K562 (cell line): ENCODE measurements at regions not wholly inside any gene's neighbourhood (a gene's known extent, or its start where the extent isn't known, plus 50 kb on each side); places are given as distances from the start of the nearest gene placed in this dataset.

ENCODE experiments used
- ATAC-seq: fragments of 200-7000 bp; cut with Tn5 transposase; 3 replicates; pipeline ENCODE4 v1.9.1; 2020; ENCODE audit warnings: moderate library complexity
- BruUV-seq: library from RNA; stranded (reverse); fragments of 400-500 nt; replicated peaks from 2 replicates; lab custom pipeline; 2021; lab: Mats Ljungman, UMichigan
- CTCF ChIA-PET: fragments of 300-600 bp; formaldehyde crosslinking; extraction: SDS; loops from one replicate; lab custom pipeline; 2021; ENCODE audit warnings: low intra/inter-chr PET ratio; lab: Yijun Ruan, JAX
- POLR2A ChIA-PET: fragments of 300-600, 350-650 bp; sonication (Branson Sonifier 250); formaldehyde crosslinking; extraction: SDS; loops from one replicate; lab custom pipeline; 2021; ENCODE audit warnings: antibody characterized with exemption, inconsistent platforms; lab: Yijun Ruan, JAX
- DNase-seq, 4 experiments: peaks; one replicate each; pipeline versions ENCODE4 v3.0.0 to v3.0.0-alpha.2; 2011 to 2018; ENCODE audit warnings: low spot score in 3 of 4, mixed read lengths in 3 of 4; ENCODE audit errors: extremely low read depth in 1 of 4
- FAIRE-seq: peaks from 2 replicates; lab custom pipeline; 2011; peaks lifted over from hg19 to GRCh38; lab: Jason Lieb, UNC
- H2AFZ ChIP-seq: 2 replicates; pipeline ENCODE4 v1.6.0; 2011; ENCODE audit warnings: low read depth, low read length, control low read depth, inconsistent platforms
- H3K27ac ChIP-seq: fragments of 200-600 bp; 3 replicates; pipeline ENCODE4 v1.8.0; 2011; ENCODE audit warnings: low read depth, mild to moderate bottlenecking, control low read depth, inconsistent platforms, low read length, moderate library complexity, mixed read lengths; ENCODE audit errors: extremely low read depth
- H3K27me3 ChIP-seq, 2 experiments: fragments of 300-600 bp in 1 of 2; 2 replicates in 1 of 2; 3 replicates in 1 of 2; pipeline versions ENCODE4 v1.6.0 to v1.8.0; 2011; ENCODE audit warnings: inconsistent platforms in 2 of 2, low read length in 2 of 2, mild to moderate bottlenecking in 1 of 2, mixed read lengths in 1 of 2, moderate library complexity in 1 of 2; ENCODE audit not compliant: control insufficient read depth in 2 of 2, insufficient read depth in 2 of 2
- H3K36me3 ChIP-seq: fragments of 300-600 bp; 3 replicates; pipeline ENCODE4 v1.8.0; 2011; ENCODE audit warnings: mild to moderate bottlenecking, low read length, inconsistent platforms; ENCODE audit not compliant: control insufficient read depth, insufficient read depth
- H3K4me1 ChIP-seq, 2 experiments: fragments of 200-600 bp in 1 of 2; replicated peaks in 1 of 2; 2 replicates in 1 of 2; 3 replicates in 1 of 2; pipeline versions ENCODE4 v1.5.1 to v1.8.0; 2011; ENCODE audit warnings: inconsistent platforms in 2 of 2, low read length in 2 of 2, mild to moderate bottlenecking in 1 of 2, mixed read lengths in 1 of 2, moderate library complexity in 1 of 2; ENCODE audit not compliant: control insufficient read depth in 2 of 2, insufficient read depth in 2 of 2
- H3K4me2 ChIP-seq: 2 replicates; pipeline ENCODE4 v1.6.1; 2011; ENCODE audit warnings: low read length, control low read depth, inconsistent platforms, mixed read lengths; ENCODE audit not compliant: insufficient read depth
- H3K4me3 ChIP-seq: fragments of 200-600 bp; sonication (generic), shearing (Covaris generic); 2 replicates; pipeline ENCODE4 v1.5.1; 2016; ENCODE audit warnings: control low read depth, inconsistent platforms
- H3K79me2 ChIP-seq: fragments of 200-600 bp; 3 replicates; pipeline ENCODE4 v1.8.0; 2011; ENCODE audit warnings: low read length, inconsistent platforms; ENCODE audit not compliant: control insufficient read depth, insufficient read depth
- H3K9ac ChIP-seq, 2 experiments: 2 replicates each; pipeline versions ENCODE4 v1.6.0 to v1.6.1; 2011; ENCODE audit warnings: low read depth in 2 of 2, low read length in 2 of 2, control low read depth in 1 of 2, inconsistent platforms in 1 of 2, mild to moderate bottlenecking in 1 of 2, mixed read lengths in 1 of 2; ENCODE audit not compliant: insufficient read depth in 1 of 2
- H3K9me1 ChIP-seq: one replicate; pipeline ENCODE4 v1.6.0; 2011; ENCODE audit warnings: inconsistent platforms, mild to moderate bottlenecking, low read length, moderate library complexity; ENCODE audit not compliant: control insufficient read depth, insufficient read depth
- H3K9me3 ChIP-seq: replicated peaks from 2 replicates; pipeline ENCODE4 v1.5.1; 2011; ENCODE audit warnings: low read depth, low read length, inconsistent platforms; ENCODE audit not compliant: control insufficient read depth, insufficient read depth
- H4K20me1 ChIP-seq: replicated peaks from 2 replicates; pipeline ENCODE4 v1.6.1; 2011; ENCODE audit warnings: low read length, inconsistent platforms, mixed read lengths; ENCODE audit not compliant: control insufficient read depth, insufficient read depth
- ARID3A ChIP-seq: IDR thresholded peaks from 2 replicates; pipeline ENCODE4 v1.6.1; 2012; ENCODE audit warnings: low read depth, low read length, improper control_type of control experiment, borderline replicate concordance
- E2F4 ChIP-seq: sonication (generic); formaldehyde crosslinking; IDR thresholded peaks from 2 replicates; pipeline ENCODE4 v1.8.0; 2022; ENCODE audit warnings: mild to moderate bottlenecking, low read depth, missing genetic modification reagents
- HNRNPL ChIP-seq: fragments of 200-400 bp; formaldehyde crosslinking; IDR thresholded peaks from 2 replicates; pipeline ENCODE4 v1.6.1; 2017; ENCODE audit warnings: low read depth, mild to moderate bottlenecking, low read length
- TOE1 ChIP-seq, 2 experiments: fragments of 450-650 bp in 1 of 2; sonication (generic) in 1 of 2; formaldehyde crosslinking in 1 of 2; IDR thresholded peaks; 2 replicates each; pipeline versions ENCODE4 v1.7.1 to v1.8.0; 2016 to 2022; ENCODE audit warnings: borderline replicate concordance in 2 of 2, mild to moderate bottlenecking in 2 of 2, antibody characterized with exemption in 1 of 2, inconsistent platforms in 1 of 2, low read depth in 1 of 2, missing genetic modification reagents in 1 of 2, moderate library complexity in 1 of 2
- ZNF316 ChIP-seq: fragments of 450-650 bp; IDR thresholded peaks from 2 replicates; pipeline ENCODE4 v1.6.1; 2016
- WGBS: fragments of 100-300 bp; shearing (Covaris generic); methylation state at CpG from one replicate; pipeline ENCODE4 v1.1.6; 2016; ENCODE audit warnings: low coverage, mixed read lengths; ENCODE audit not compliant: insufficient coverage; ENCODE audit errors: missing lambda C conversion rate; 5-methylcytosine and 5-hydroxymethylcytosine counted together
- in situ Hi-C: fragments of 300-500 bp; cut with MboI; formaldehyde crosslinking; loops from 4 replicates; pipeline ENCODE4 v1.15.0; 2018; ENCODE audit warnings: inconsistent platforms, mixed read lengths
- intact Hi-C: fragments of 100-400 bp; cut with micrococcal nuclease; formaldehyde crosslinking; loops from 2 replicates; pipeline ENCODE4 v1.14.2; 2022

- ChIA-PET CTCF (no interaction called here), POLR2A (no interaction called here)
- Histone ChIP-seq H3K79me2 (no peaks in the 10 kb centered on the region), H3K36me3 (no peaks in the 10 kb centered on the region), H3K27me3 (no peaks in the 10 kb centered on the region), H3K4me1 (no peaks in the 10 kb centered on the region), H3K9me3 (no peaks in the 10 kb centered on the region; the same call in 1 of the 2 replicates), H3K4me2 (no peak overlapping the region), H3K9ac (no peak overlapping the region), H4K20me1 (no peaks in the 10 kb centered on the region), H3K27ac (no peak overlapping the region), H3K9me1 (no peaks in the 10 kb centered on the region), H3K4me3 (no peak overlapping the region), H2AFZ (no peak overlapping the region)
- TF ChIP-seq TOE1 (IDR thresholded peaks at IDR 0.05; ENCODE audit: borderline replicate concordance) (no peak), TOE1 (CRISPR knock-in tag; IDR thresholded peaks at IDR 0.05; ENCODE audit: borderline replicate concordance, low read depth) (no peak), ARID3A (no peak), HNRNPL (no peak)
- FAIRE-seq (no peak), DNase-seq (no peak), ATAC-seq (no peak)
- 0% methylated on average over 1 of the region's 1 CpG for WGBS
- intact Hi-C loops (no loop called here), in situ Hi-C loops (no loop called here)
- BruUV-seq, result no TSS peak
Observed at GRCh38 chr18:28974504-28974903, 797.6 kb upstream of the CDH2 start.

GRCh38 chr18:28973324-28973723, 796.4 kb upstream of the CDH2 start:
- Histone ChIP-seq H3K9me1 (no peaks in the 10 kb centered on the region), H3K27me3 (no peaks in the 10 kb centered on the region), H3K36me3 (no peaks in the 10 kb centered on the region), H2AFZ (no peak overlapping the region), H4K20me1 (no peaks in the 10 kb centered on the region), H3K9ac (no peak overlapping the region), H3K79me2 (no peaks in the 10 kb centered on the region), H3K27ac (no peak overlapping the region), H3K4me1 (no peaks in the 10 kb centered on the region), H3K4me2 (no peak overlapping the region), H3K4me3 (no peak overlapping the region), H3K9me3 (no peaks in the 10 kb centered on the region; the same call in 1 of the 2 replicates)
- FAIRE-seq (no peak), DNase-seq (no peak), ATAC-seq (no peak)
- in situ Hi-C loops, result no loop called here
- ChIA-PET POLR2A (no interaction called here), CTCF (no interaction called here)
- BruUV-seq, result no TSS peak
- intact Hi-C loops, result no loop called here
- 0% methylated on average over 1 of the region's 1 CpG for WGBS
- TF ChIP-seq E2F4 (CRISPR knock-in tag), result no peak
- 0 out of 2 replicates have a peak, but pooled peaks have one; percentile 8 for TF ChIP-seq ZNF316
